HEK293 (cell line): ENCODE measurements at regions not wholly inside any gene's neighbourhood (a gene's known extent, or its start where the extent isn't known, plus 50 kb on each side); places are given as distances from the start of the nearest gene placed in this dataset.

Experiments
- CTCF ChIA-PET: fragments of 350-600 bp; formaldehyde crosslinking; extraction: SDS; loops from one replicate; lab custom pipeline; 2021; ENCODE audit warnings: antibody characterized with exemption; lab: Yijun Ruan, JAX
- POLR2A ChIA-PET: fragments of 300-600 bp; formaldehyde crosslinking; extraction: SDS; loops from one replicate; lab custom pipeline; 2020; ENCODE audit warnings: antibody characterized with exemption, inconsistent platforms; lab: Yijun Ruan, JAX
- H3K27ac ChIP-seq: fragments of 200-500 bp; sonication (Bioruptor generic); 2 replicates; pipeline ENCODE4 v1.5.1; 2014; ENCODE audit warnings: low read depth, low read length, control low read depth, inconsistent platforms; ENCODE audit errors: extremely low read depth
- H3K36me3 ChIP-seq, 2 experiments: fragments of 200-500 bp in 1 of 2; sonication (Bioruptor generic) in 1 of 2; 1 replicate in 1 of 2; 2 replicates in 1 of 2; pipeline ENCODE4 v1.5.1; 2014 to 2017; ENCODE audit warnings: inconsistent platforms in 2 of 2, low read length in 2 of 2; ENCODE audit not compliant: control insufficient read depth in 2 of 2, insufficient read depth in 1 of 2
- H3K4me1 ChIP-seq: fragments of 200-500 bp; sonication (Bioruptor generic); 2 replicates; pipeline ENCODE4 v1.5.1; 2014; ENCODE audit warnings: mild to moderate bottlenecking, low read length, inconsistent platforms; ENCODE audit not compliant: control insufficient read depth, insufficient read depth
- H3K4me3 ChIP-seq: 2 replicates; pipeline ENCODE4 v1.5.1; 2011; ENCODE audit warnings: low read depth, mild to moderate bottlenecking, control low read depth, low read length, moderate library complexity
- H3K9me3 ChIP-seq: fragments of 200-500 bp; sonication (Bioruptor generic); 2 replicates; pipeline ENCODE4 v1.5.1; 2014; ENCODE audit warnings: low read depth, low read length, inconsistent platforms; ENCODE audit not compliant: control insufficient read depth, insufficient read depth
- ATF2 ChIP-seq: fragments of 450-650 bp; formaldehyde crosslinking; IDR thresholded peaks from 2 replicates; pipeline ENCODE4 v1.5.1; 2016; ENCODE audit warnings: missing biosample characterization, missing genetic modification characterization, low read depth
- PRDM6 ChIP-seq: fragments of 450-650 bp; formaldehyde crosslinking; IDR thresholded peaks from 2 replicates; pipeline ENCODE4 v1.5.1; 2017; ENCODE audit warnings: missing biosample characterization, missing genetic modification characterization
- TSHZ1 ChIP-seq: fragments of 450-650 bp; formaldehyde crosslinking; IDR thresholded peaks from 2 replicates; pipeline ENCODE4 v1.5.1; 2016; ENCODE audit warnings: missing biosample characterization, missing genetic modification characterization, borderline replicate concordance
- ZBTB7A ChIP-seq: fragments of 450-650 bp; formaldehyde crosslinking; IDR thresholded peaks from 2 replicates; pipeline ENCODE4 v1.5.1; 2016; ENCODE audit warnings: low read depth, missing biosample characterization, missing genetic modification characterization
- ZFP3 ChIP-seq: fragments of 450-650 bp; formaldehyde crosslinking; IDR thresholded peaks from 2 replicates; pipeline ENCODE4 v1.5.1; 2016; ENCODE audit warnings: low read depth, missing biosample characterization, missing genetic modification characterization
- ZNF157 ChIP-seq: fragments of 450-650 bp; formaldehyde crosslinking; IDR thresholded peaks from 2 replicates; pipeline ENCODE4 v1.5.1; 2016; ENCODE audit warnings: missing biosample characterization, missing genetic modification characterization
- ZNF16 ChIP-seq: fragments of 450-650 bp; formaldehyde crosslinking; IDR thresholded peaks from 2 replicates; pipeline ENCODE4 v1.5.1; 2016; ENCODE audit warnings: low read depth, missing biosample characterization, missing genetic modification characterization
- ZNF239 ChIP-seq: fragments of 450-650 bp; formaldehyde crosslinking; IDR thresholded peaks from 2 replicates; pipeline ENCODE4 v1.5.1; 2016; ENCODE audit warnings: missing biosample characterization, missing genetic modification characterization
- ZNF248 ChIP-seq: fragments of 450-650 bp; formaldehyde crosslinking; IDR thresholded peaks from 2 replicates; pipeline ENCODE4 v1.5.1; 2017; ENCODE audit warnings: missing biosample characterization, missing genetic modification characterization
- ZNF311 ChIP-seq: fragments of 450-650 bp; formaldehyde crosslinking; IDR thresholded peaks from 2 replicates; pipeline ENCODE4 v1.5.1; 2017; ENCODE audit warnings: missing biosample characterization, missing genetic modification characterization, borderline replicate concordance
- ZNF600 ChIP-seq: fragments of 450-650 bp; formaldehyde crosslinking; IDR thresholded peaks from 2 replicates; pipeline ENCODE4 v1.5.1; 2016; ENCODE audit warnings: missing biosample characterization, missing genetic modification characterization
- TF ChIP-seq, protein P1 (sequence below): fragments of 450-650 bp; IDR thresholded peaks from 2 replicates; pipeline ENCODE4 v1.5.1; 2018; ENCODE audit warnings: missing biosample characterization, missing genetic modification characterization
- TF ChIP-seq, protein P2 (sequence below): fragments of 450-650 bp; formaldehyde crosslinking; IDR thresholded peaks from 2 replicates; pipeline ENCODE4 v1.5.1; 2016; ENCODE audit warnings: missing biosample characterization, missing genetic modification characterization

GRCh38 chr14:25884657-25885056 is 713.2 kb downstream of the NOVA1 start:
- ChIA-PET POLR2A (no interaction called here), CTCF (interaction anchor here (0.9 kb wide), 1 partner anchor 28 kb away, joined by 3 read pairs; no protein-coding TSS in a partner anchor)
- Histone ChIP-seq H3K4me3 (no peak overlapping the region), H3K36me3 (no peaks in the 10 kb centered on the region), H3K9me3 (no peaks in the 10 kb centered on the region), H3K4me1 (no peaks in the 10 kb centered on the region), H3K27ac (no peak overlapping the region)
- TF ChIP-seq, protein P1, sequence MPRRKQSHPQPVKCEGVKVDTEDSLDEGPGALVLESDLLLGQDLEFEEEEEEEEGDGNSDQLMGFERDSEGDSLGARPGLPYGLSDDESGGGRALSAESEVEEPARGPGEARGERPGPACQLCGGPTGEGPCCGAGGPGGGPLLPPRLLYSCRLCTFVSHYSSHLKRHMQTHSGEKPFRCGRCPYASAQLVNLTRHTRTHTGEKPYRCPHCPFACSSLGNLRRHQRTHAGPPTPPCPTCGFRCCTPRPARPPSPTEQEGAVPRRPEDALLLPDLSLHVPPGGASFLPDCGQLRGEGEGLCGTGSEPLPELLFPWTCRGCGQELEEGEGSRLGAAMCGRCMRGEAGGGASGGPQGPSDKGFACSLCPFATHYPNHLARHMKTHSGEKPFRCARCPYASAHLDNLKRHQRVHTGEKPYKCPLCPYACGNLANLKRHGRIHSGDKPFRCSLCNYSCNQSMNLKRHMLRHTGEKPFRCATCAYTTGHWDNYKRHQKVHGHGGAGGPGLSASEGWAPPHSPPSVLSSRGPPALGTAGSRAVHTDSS = no peak
- peak; percentile 48; the same call in 1 of the 2 replicates for TF ChIP-seq ATF2 (tag by site-specific recombination)

GRCh38 chr14:25882899-25883298 is 714.9 kb downstream of the NOVA1 start:
- no peaks in the 10 kb centered on the region for H3K4me1 ChIP-seq
- H3K9me3 ChIP-seq = no peaks in the 10 kb centered on the region
- CTCF ChIA-PET = no interaction called here
- H3K27ac ChIP-seq = no peak overlapping the region
- POLR2A ChIA-PET = no interaction called here
- TF ChIP-seq ATF2 (tag by site-specific recombination) (0 out of 2 replicates have a peak, but pooled peaks have one; percentile 12), PRDM6 (tag by site-specific recombination) (no peak)
- TF ChIP-seq, all 188 proteins: peak for 1
- Histone ChIP-seq H3K36me3 (no peaks in the 10 kb centered on the region), H3K4me3 (no peak overlapping the region)

DNA sequence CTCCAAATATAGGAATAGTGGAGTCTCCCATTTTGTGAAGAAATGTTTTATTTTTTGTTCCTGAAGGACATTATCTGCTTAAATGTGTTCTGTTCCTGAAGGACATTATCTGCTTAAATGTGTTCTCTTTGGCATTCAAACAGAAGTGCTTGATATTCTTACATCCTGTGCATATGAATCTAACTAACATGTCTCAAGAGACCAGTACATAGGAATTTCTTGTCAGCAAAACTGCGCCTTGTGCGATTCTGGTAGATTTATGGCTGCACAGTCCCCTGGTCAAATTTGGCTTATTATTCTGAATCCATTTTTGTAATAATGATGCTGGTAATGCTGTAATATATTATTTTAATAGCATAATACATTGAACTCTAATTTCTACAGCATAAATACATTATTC is 722.4 kb downstream of the NOVA1 start:
- Histone ChIP-seq H3K9me3 (no peaks in the 10 kb centered on the region), H3K4me3 (no peak overlapping the region), H3K36me3 (no peaks in the 10 kb centered on the region), H3K27ac (no peak overlapping the region), H3K4me1 (no peaks in the 10 kb centered on the region)
- ChIA-PET POLR2A (no interaction called here), CTCF (no interaction called here)
- TF ChIP-seq ZBTB7A (tag by site-specific recombination) (no peak), ZNF239 (tag by site-specific recombination) (no peak), TSHZ1 (tag by site-specific recombination) (no peak), ZNF16 (no peak), ZNF157 (tag by site-specific recombination) (no peak), ZNF248 (tag by site-specific recombination) (no peak), ZFP3 (tag by site-specific recombination) (no peak), ZNF600 (no peak), ZNF311 (tag by site-specific recombination) (no peak)
- TF ChIP-seq, protein P2, sequence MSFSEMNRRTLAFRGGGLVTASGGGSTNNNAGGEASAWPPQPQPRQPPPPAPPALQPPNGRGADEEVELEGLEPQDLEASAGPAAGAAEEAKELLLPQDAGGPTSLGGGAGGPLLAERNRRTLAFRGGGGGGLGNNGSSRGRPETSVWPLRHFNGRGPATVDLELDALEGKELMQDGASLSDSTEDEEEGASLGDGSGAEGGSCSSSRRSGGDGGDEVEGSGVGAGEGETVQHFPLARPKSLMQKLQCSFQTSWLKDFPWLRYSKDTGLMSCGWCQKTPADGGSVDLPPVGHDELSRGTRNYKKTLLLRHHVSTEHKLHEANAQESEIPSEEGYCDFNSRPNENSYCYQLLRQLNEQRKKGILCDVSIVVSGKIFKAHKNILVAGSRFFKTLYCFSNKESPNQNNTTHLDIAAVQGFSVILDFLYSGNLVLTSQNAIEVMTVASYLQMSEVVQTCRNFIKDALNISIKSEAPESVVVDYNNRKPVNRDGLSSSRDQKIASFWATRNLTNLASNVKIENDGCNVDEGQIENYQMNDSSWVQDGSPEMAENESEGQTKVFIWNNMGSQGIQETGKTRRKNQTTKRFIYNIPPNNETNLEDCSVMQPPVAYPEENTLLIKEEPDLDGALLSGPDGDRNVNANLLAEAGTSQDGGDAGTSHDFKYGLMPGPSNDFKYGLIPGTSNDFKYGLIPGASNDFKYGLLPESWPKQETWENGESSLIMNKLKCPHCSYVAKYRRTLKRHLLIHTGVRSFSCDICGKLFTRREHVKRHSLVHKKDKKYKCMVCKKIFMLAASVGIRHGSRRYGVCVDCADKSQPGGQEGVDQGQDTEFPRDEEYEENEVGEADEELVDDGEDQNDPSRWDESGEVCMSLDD = no peak
